ENCODE measurements at regions not wholly inside any gene's neighbourhood (a gene's known extent, or its start where the extent isn't known, plus 50 kb on each side); places are given as distances from the start of the nearest gene placed in this dataset.

DNA sequence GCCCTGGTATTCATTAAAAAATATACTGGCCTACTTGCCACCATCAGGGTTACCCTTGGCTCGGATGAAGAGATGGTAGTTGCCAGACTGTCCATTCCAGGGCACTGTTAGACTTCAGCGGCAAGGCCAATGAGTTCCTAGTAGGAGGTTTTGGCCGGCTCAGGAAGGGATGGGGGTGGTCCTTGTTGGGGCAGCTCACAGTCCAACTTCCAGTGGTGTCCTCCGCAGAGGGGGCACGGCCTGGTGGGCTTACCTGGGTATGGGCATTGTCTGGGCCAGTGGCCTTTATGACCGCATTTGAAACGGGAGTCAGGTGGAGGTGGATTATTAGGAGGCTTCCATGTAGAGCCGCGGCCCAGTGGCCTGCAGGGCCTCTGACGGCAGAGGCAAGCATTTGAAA lies 139.1 kb upstream of the ETV3 start:
- TF ChIP-seq, protein P1, sequence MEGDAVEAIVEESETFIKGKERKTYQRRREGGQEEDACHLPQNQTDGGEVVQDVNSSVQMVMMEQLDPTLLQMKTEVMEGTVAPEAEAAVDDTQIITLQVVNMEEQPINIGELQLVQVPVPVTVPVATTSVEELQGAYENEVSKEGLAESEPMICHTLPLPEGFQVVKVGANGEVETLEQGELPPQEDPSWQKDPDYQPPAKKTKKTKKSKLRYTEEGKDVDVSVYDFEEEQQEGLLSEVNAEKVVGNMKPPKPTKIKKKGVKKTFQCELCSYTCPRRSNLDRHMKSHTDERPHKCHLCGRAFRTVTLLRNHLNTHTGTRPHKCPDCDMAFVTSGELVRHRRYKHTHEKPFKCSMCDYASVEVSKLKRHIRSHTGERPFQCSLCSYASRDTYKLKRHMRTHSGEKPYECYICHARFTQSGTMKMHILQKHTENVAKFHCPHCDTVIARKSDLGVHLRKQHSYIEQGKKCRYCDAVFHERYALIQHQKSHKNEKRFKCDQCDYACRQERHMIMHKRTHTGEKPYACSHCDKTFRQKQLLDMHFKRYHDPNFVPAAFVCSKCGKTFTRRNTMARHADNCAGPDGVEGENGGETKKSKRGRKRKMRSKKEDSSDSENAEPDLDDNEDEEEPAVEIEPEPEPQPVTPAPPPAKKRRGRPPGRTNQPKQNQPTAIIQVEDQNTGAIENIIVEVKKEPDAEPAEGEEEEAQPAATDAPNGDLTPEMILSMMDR (IDR thresholded peaks at IDR 0.05) = no peak
- TF ChIP-seq EP300 (IDR thresholded peaks at IDR 0.05) = no peak
- no peak for TF ChIP-seq POLR2A (IDR thresholded peaks at IDR 0.05)

All from tibial nerve (tissue), 4 donors.